ENCODE measurements at regions not wholly inside any gene's neighbourhood (a gene's known extent, or its start where the extent isn't known, plus 50 kb on each side); places are given as distances from the start of the nearest gene placed in this dataset.
"Not testable (repeated sequence)": the region's sequence is repeated elsewhere in the genome, so short reads cannot be mapped to it uniquely, and the experiment has no call there.

- DNase-seq: no peak
These were observed 619.0 kb downstream of the ANKRD7 start for GRCh38 chr7:118843456-118843855.

- DNase-seq: no peak
These were observed 620.2 kb downstream of the ANKRD7 start for GRCh38 chr7:118844748-118845147.

GRCh38 chr7:118845791-118846190 lies 621.3 kb downstream of the ANKRD7 start:
- DNase-seq: no peak

- no peak for DNase-seq
These were observed 622.5 kb downstream of the ANKRD7 start for GRCh38 chr7:118846977-118847376.

- DNase-seq: no peak
These were observed 630.8 kb downstream of the ANKRD7 start for GRCh38 chr7:118855290-118855689.

- no peak for DNase-seq
These were observed 634.2 kb downstream of the ANKRD7 start for GRCh38 chr7:118858651-118859149.

- no peak for DNase-seq
These were observed 637.1 kb downstream of the ANKRD7 start for GRCh38 chr7:118861581-118861980.

- DNase-seq: no peak
These were observed 638.2 kb downstream of the ANKRD7 start for GRCh38 chr7:118862740-118863139.

GRCh38 chr7:118863966-118864365 lies 639.5 kb downstream of the ANKRD7 start:
- no peak for DNase-seq

- DNase-seq: no peak
These were observed 643.4 kb downstream of the ANKRD7 start for GRCh38 chr7:118867860-118868259.

- not testable (repeated sequence) for DNase-seq
These were observed 644.6 kb downstream of the ANKRD7 start for GRCh38 chr7:118869141-118869540.

- DNase-seq: no peak
These were observed 645.7 kb downstream of the ANKRD7 start for GRCh38 chr7:118870187-118870586.

- no peak for DNase-seq
These were observed 648.1 kb downstream of the ANKRD7 start for GRCh38 chr7:118872568-118872967.

- DNase-seq: no peak
These were observed 652.7 kb downstream of the ANKRD7 start for GRCh38 chr7:118877187-118877586.

GRCh38 chr7:118878336-118878735 lies 653.8 kb downstream of the ANKRD7 start:
- DNase-seq: no peak

GRCh38 chr7:118898284-118898683 lies 673.8 kb downstream of the ANKRD7 start:
- DNase-seq: no peak

- no peak for DNase-seq
These were observed 678.1 kb downstream of the ANKRD7 start for GRCh38 chr7:118902600-118902999.

- no peak for DNase-seq
These were observed 683.5 kb downstream of the ANKRD7 start for GRCh38 chr7:118907911-118908527.

GRCh38 chr7:118916120-118916519 lies 691.6 kb downstream of the ANKRD7 start:
- DNase-seq: not testable (repeated sequence)

- no peak for DNase-seq
These were observed 694.1 kb downstream of the ANKRD7 start for GRCh38 chr7:118918556-118918955.

GRCh38 chr7:118938845-118939244 lies 714.3 kb downstream of the ANKRD7 start:
- DNase-seq: no peak

GRCh38 chr7:118944271-118944670 lies 719.8 kb downstream of the ANKRD7 start:
- DNase-seq: no peak

- no peak for DNase-seq
These were observed 721.6 kb downstream of the ANKRD7 start for GRCh38 chr7:118945911-118946682.

GRCh38 chr7:118948508-118948907 lies 724.0 kb downstream of the ANKRD7 start:
- no peak for DNase-seq
